GM18520 (cell line): ENCODE measurements at regions not wholly inside any gene's neighbourhood (a gene's known extent, or its start where the extent isn't known, plus 50 kb on each side); places are given as distances from the start of the nearest gene placed in this dataset.
"Not testable (repeated sequence)": the region's sequence is repeated elsewhere in the genome, so short reads cannot be mapped to it uniquely, and the experiment has no call there.

Source experiments
- ATAC-seq: cut with Tn5 transposase; IDR thresholded peaks from one replicate; pipeline ENCODE4 v1.9.1; 2021; ENCODE audit not compliant: unreplicated experiment

- ATAC-seq = no peak
Observed at GRCh38 chr16:60077861-60078260, 1343.7 kb upstream of the GOT2 start.

- ATAC-seq = no peak
Observed at GRCh38 chr16:60074378-60074777, 1340.3 kb upstream of the GOT2 start.

GRCh38 chr16:60073376-60073775, 1339.3 kb upstream of the GOT2 start:
- no peak for ATAC-seq

GRCh38 chr16:60064026-60064425, 1329.9 kb upstream of the GOT2 start:
- no peak for ATAC-seq

- no peak for ATAC-seq
Observed at GRCh38 chr16:60061396-60061795, 1327.3 kb upstream of the GOT2 start.

GRCh38 chr16:60060731-60061130, 1326.6 kb upstream of the GOT2 start:
- no peak for ATAC-seq

- no peak for ATAC-seq
Observed at GRCh38 chr16:60059141-60059540, 1325.0 kb upstream of the GOT2 start.

GRCh38 chr16:60041671-60042070, 1307.6 kb upstream of the GOT2 start:
- no peak for ATAC-seq

- ATAC-seq = no peak
Observed at GRCh38 chr16:60031740-60032139, 1297.6 kb upstream of the GOT2 start.

- ATAC-seq = no peak
Observed at GRCh38 chr16:60027351-60027750, 1293.2 kb upstream of the GOT2 start.

- ATAC-seq = no peak
Observed at GRCh38 chr16:60013076-60013475, 1279.0 kb upstream of the GOT2 start.

GRCh38 chr16:60001523-60001922, 1267.4 kb upstream of the GOT2 start:
- no peak for ATAC-seq

- no peak for ATAC-seq
Observed at GRCh38 chr16:59997706-59998105, 1263.6 kb upstream of the GOT2 start.

GRCh38 chr16:59993101-59993500, 1259.0 kb upstream of the GOT2 start:
- ATAC-seq = no peak

- no peak for ATAC-seq
Observed at GRCh38 chr16:59991171-59991570, 1257.1 kb upstream of the GOT2 start.

- ATAC-seq = no peak
Observed at GRCh38 chr16:59988591-59988990, 1254.5 kb upstream of the GOT2 start.

- ATAC-seq = no peak
Observed at GRCh38 chr16:59975953-59976352, 1241.8 kb upstream of the GOT2 start.

- ATAC-seq = no peak
Observed at GRCh38 chr16:59973966-59974365, 1239.8 kb upstream of the GOT2 start.

GRCh38 chr16:59971264-59971663, 1237.1 kb upstream of the GOT2 start:
- no peak for ATAC-seq

GRCh38 chr16:59964232-59964924, 1230.3 kb upstream of the GOT2 start:
- ATAC-seq = no peak

- no peak for ATAC-seq
Observed at GRCh38 chr16:59959311-59959710, 1225.2 kb upstream of the GOT2 start.

- ATAC-seq = no peak
Observed at GRCh38 chr16:59950431-59950830, 1216.3 kb upstream of the GOT2 start.

- not testable (repeated sequence) for ATAC-seq
Observed at GRCh38 chr16:59944041-59944440, 1209.9 kb upstream of the GOT2 start.
